ENCODE measurements at regions not wholly inside any gene's neighbourhood (a gene's known extent, or its start where the extent isn't known, plus 50 kb on each side); places are given as distances from the start of the nearest gene placed in this dataset.

DNA sequence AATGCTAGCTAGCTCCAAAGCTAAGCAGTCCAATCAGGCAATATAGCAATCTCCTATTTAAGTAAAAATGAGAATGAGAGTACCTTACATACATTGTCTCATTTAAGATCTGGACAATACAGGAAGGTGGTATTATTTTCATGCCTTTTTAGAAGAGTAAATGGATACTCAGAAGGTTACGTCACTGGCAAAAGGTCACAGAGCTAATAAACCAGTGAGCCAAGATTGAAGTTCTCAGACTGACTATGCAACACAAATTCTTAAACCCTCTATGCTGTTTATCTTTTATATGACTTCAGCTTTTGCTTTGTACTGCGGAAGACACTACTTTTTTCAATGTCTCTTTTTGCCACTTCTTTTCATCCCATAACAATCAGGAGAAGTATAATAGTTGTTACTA is 135.2 kb upstream of the PRL start:
- no TSS peak for BruUV-seq (replicated peaks)
- POLR2A ChIA-PET (ENCODE audit: low non-redundant PET): no interaction called here
- CTCF ChIA-PET: no interaction called here
- Histone ChIP-seq H3K4me1 (ENCODE audit: insufficient read depth, low read length, poor library complexity, severe bottlenecking) (no peaks in the 10 kb centered on the region), H3K9me3 (ENCODE audit: low read depth, low read length, poor library complexity, severe bottlenecking) (no peaks in the 10 kb centered on the region), H3K36me3 (ENCODE audit: insufficient read depth, low read length, poor library complexity, severe bottlenecking) (no peaks in the 10 kb centered on the region), H3K27me3 (replicated peaks; ENCODE audit: insufficient read depth, low read depth, low read length, poor library complexity) (no peaks in the 10 kb centered on the region), H3K4me3 (ENCODE audit: low read depth, low read length, poor library complexity, severe bottlenecking) (no peak overlapping the region), H3K27ac (ENCODE audit: low read depth, low read length, poor library complexity, severe bottlenecking) (no peak overlapping the region)
- intact Hi-C loops (cut with micrococcal nuclease; ENCODE audit: unreplicated experiment): no loop called here
- DNase-seq (ENCODE audit: low spot score): no peak
- TF ChIP-seq, protein P1, sequence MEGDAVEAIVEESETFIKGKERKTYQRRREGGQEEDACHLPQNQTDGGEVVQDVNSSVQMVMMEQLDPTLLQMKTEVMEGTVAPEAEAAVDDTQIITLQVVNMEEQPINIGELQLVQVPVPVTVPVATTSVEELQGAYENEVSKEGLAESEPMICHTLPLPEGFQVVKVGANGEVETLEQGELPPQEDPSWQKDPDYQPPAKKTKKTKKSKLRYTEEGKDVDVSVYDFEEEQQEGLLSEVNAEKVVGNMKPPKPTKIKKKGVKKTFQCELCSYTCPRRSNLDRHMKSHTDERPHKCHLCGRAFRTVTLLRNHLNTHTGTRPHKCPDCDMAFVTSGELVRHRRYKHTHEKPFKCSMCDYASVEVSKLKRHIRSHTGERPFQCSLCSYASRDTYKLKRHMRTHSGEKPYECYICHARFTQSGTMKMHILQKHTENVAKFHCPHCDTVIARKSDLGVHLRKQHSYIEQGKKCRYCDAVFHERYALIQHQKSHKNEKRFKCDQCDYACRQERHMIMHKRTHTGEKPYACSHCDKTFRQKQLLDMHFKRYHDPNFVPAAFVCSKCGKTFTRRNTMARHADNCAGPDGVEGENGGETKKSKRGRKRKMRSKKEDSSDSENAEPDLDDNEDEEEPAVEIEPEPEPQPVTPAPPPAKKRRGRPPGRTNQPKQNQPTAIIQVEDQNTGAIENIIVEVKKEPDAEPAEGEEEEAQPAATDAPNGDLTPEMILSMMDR (conservative IDR thresholded peaks at IDR 0.05; ENCODE audit: low read depth, low read length): no peak
- TF ChIP-seq EZH2 (IDR thresholded peaks at IDR 0.05; ENCODE audit: borderline replicate concordance, low read depth, low read length, poor library complexity, severe bottlenecking): no peak

DNA sequence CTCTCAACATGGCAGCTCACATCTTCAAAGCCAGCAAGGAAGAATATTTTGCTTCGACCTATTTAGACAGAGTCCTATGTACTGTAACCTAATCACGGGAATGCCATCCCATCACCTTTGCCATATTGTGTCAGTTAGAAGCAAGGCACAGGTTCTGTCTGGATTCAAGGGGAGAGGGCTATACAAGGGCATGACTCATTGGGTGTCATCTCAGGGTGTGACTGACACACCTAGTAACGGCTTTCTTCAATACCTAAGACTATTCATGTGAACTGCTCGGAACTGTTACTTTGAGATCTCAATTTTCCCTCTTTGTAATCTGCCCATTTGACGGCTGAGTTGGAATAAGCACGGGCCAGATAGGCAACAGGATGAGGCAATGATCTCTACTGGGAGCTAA is 135.6 kb upstream of the HDGFL1 start:
- H3K27ac ChIP-seq (ENCODE audit: low read depth, low read length, poor library complexity, severe bottlenecking): no peak overlapping the region
- no peaks in the 10 kb centered on the region for H3K4me1 ChIP-seq (ENCODE audit: insufficient read depth, low read length, poor library complexity, severe bottlenecking)
- no peak for TF ChIP-seq EZH2 (IDR thresholded peaks at IDR 0.05; ENCODE audit: borderline replicate concordance, low read depth, low read length, poor library complexity, severe bottlenecking)
- TF ChIP-seq, protein P1 (conservative IDR thresholded peaks at IDR 0.05; ENCODE audit: low read depth, low read length): no peak
- H3K27me3 ChIP-seq (replicated peaks; ENCODE audit: insufficient read depth, low read depth, low read length, poor library complexity): no peaks in the 10 kb centered on the region
- no TSS peak for BruUV-seq (replicated peaks)
- H3K4me3 ChIP-seq (ENCODE audit: low read depth, low read length, poor library complexity, severe bottlenecking): no peak overlapping the region
- no peaks in the 10 kb centered on the region for H3K9me3 ChIP-seq (ENCODE audit: low read depth, low read length, poor library complexity, severe bottlenecking)
- no peaks in the 10 kb centered on the region for H3K36me3 ChIP-seq (ENCODE audit: insufficient read depth, low read length, poor library complexity, severe bottlenecking)
- intact Hi-C loops (cut with micrococcal nuclease; ENCODE audit: unreplicated experiment): no loop called here
- no peak for DNase-seq (ENCODE audit: low spot score)
- ChIA-PET POLR2A (ENCODE audit: low non-redundant PET) (no interaction called here), CTCF (no interaction called here)

DNA sequence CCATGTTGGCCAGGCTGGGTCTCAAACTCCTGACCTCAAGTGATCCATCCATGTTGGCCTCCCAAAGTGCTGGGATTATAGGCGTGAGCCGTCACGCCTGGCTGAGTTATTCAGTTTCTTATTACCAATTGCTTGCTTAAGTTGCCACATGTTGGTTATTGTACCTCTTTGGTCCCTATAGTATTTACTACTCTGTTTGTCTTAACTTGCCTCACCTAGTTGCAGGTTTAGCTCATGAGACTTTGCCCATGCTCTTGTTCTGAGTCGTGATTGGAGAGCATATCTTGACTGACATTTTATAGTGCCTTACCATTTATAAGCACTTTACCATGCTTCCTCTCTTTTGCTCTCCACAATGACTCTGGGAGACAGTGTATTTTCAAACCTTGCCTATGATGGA is 134.2 kb upstream of the HDGFL1 start:
- Histone ChIP-seq H3K27me3 (replicated peaks; ENCODE audit: insufficient read depth, low read depth, low read length, poor library complexity) (no peaks in the 10 kb centered on the region), H3K4me1 (ENCODE audit: insufficient read depth, low read length, poor library complexity, severe bottlenecking) (no peaks in the 10 kb centered on the region), H3K9me3 (ENCODE audit: low read depth, low read length, poor library complexity, severe bottlenecking) (no peaks in the 10 kb centered on the region), H3K27ac (ENCODE audit: low read depth, low read length, poor library complexity, severe bottlenecking) (no peak overlapping the region), H3K4me3 (ENCODE audit: low read depth, low read length, poor library complexity, severe bottlenecking) (no peak overlapping the region), H3K36me3 (ENCODE audit: insufficient read depth, low read length, poor library complexity, severe bottlenecking) (no peaks in the 10 kb centered on the region)
- ChIA-PET POLR2A (ENCODE audit: low non-redundant PET) (no interaction called here), CTCF (no interaction called here)
- intact Hi-C loops (cut with micrococcal nuclease; ENCODE audit: unreplicated experiment): no loop called here
- TF ChIP-seq EZH2 (IDR thresholded peaks at IDR 0.05; ENCODE audit: borderline replicate concordance, low read depth, low read length, poor library complexity, severe bottlenecking): no peak
- TF ChIP-seq, protein P1 (conservative IDR thresholded peaks at IDR 0.05; ENCODE audit: low read depth, low read length): no peak
- no peak for DNase-seq (ENCODE audit: low spot score)
- no TSS peak for BruUV-seq (replicated peaks)

Measured in A673 (cell line).